Transverse colon (tissue), 4 donors: ENCODE measurements at regions not wholly inside any gene's neighbourhood (a gene's known extent, or its start where the extent isn't known, plus 50 kb on each side); places are given as distances from the start of the nearest gene placed in this dataset.
"Not testable (repeated sequence)": the region's sequence is repeated elsewhere in the genome, so short reads cannot be mapped to it uniquely, and the experiment has no call there.

Experiments
- DNase-seq: peaks from one replicate; pipeline ENCODE4 v3.0.0-alpha.2; 2019
- H3K27ac ChIP-seq, 4 donors: fragments of 200-600 bp; sonication (generic); 2 replicates each; pipeline ENCODE4 v1.5.1; 2016 to 2018; ENCODE audit warnings: inconsistent platforms in 4 of 4
- H3K27me3 ChIP-seq: fragments of 200-600 bp; sonication (generic); 2 replicates; pipeline ENCODE4 v1.5.1; 2017; ENCODE audit warnings: inconsistent platforms
- H3K36me3 ChIP-seq, 4 donors: fragments of 200-600 bp; sonication (generic); 2 replicates each; pipeline ENCODE4 v1.5.1; 2017 to 2019; ENCODE audit warnings: inconsistent platforms in 4 of 4
- H3K4me1 ChIP-seq, 4 donors: fragments of 200-600 bp; sonication (generic); 2 replicates each; pipeline ENCODE4 v1.5.1; 2017 to 2020; ENCODE audit warnings: inconsistent platforms in 4 of 4
- H3K4me3 ChIP-seq, 4 donors: fragments of 200-600 bp; sonication (generic); 1 replicate in 1 of 4; 2 replicates in 3 of 4; pipeline versions ENCODE4 v1.5.1 to v1.6.1; 2017 to 2019; ENCODE audit warnings: inconsistent platforms in 4 of 4
- H3K9me3 ChIP-seq, 2 donors: fragments of 200-600 bp; sonication (generic); 2 replicates each; pipeline ENCODE4 v1.5.1; 2017 to 2019; ENCODE audit warnings: inconsistent platforms in 2 of 2
- CTCF ChIP-seq, 5 experiments: fragments of 200-600 bp in 3 of 5; fragments of 450-650 bp in 2 of 5; sonication (generic) in 3 of 5; IDR thresholded peaks; 1 replicate in 2 of 5; 2 replicates in 3 of 5; pipeline ENCODE4 v1.5.1; 2016 to 2017; ENCODE audit warnings: antibody characterized with exemption in 5 of 5, inconsistent platforms in 3 of 5, mild to moderate bottlenecking in 2 of 5, moderate library complexity in 1 of 5
- EP300 ChIP-seq: sonication (generic); formaldehyde crosslinking; IDR thresholded peaks from one replicate; pipeline ENCODE4 v1.6.1; 2017; ENCODE audit warnings: antibody characterized with exemption, low read depth
- POLR2A ChIP-seq: fragments of 450-650 bp; IDR thresholded peaks from one replicate; pipeline ENCODE4 v1.6.1; 2016; ENCODE audit warnings: antibody characterized with exemption, mild to moderate bottlenecking, moderate library complexity
- POLR2AphosphoS5 ChIP-seq, 3 donors: sonication (generic); formaldehyde crosslinking; IDR thresholded peaks; one replicate each; pipeline ENCODE4 v1.6.1; 2016; ENCODE audit warnings: antibody characterized with exemption in 3 of 3
- WGBS, 2 donors: methylation state at CpG; one replicate each; pipeline ENCODE4 v1.1.5; 2018; ENCODE audit warnings: low coverage in 1 of 2; 5-methylcytosine and 5-hydroxymethylcytosine counted together
- in situ Hi-C, 4 donors: fragments of 200-750 bp; cut with MboI; loops; one replicate each; pipeline versions ENCODE4 v1.15.0 to v1.15.1; 2017; ENCODE audit warnings: low sequenced_read_pairs in 3 of 4, low pct_ligation_motif_present in 1 of 4, low pct_unique_long_range_greater_than_20kb in 1 of 4
- intact Hi-C: fragments of 100-400 bp; cut with DNase I; formaldehyde crosslinking; loops from one replicate; pipeline ENCODE4 v1.15.1; 2023; ENCODE audit warnings: low total_unique reads

GRCh38 chr12:89059721-89060541 is 292.4 kb downstream of the DUSP6 start:
- Histone ChIP-seq H3K27me3 (no peaks in the 10 kb centered on the region), H3K4me1 (peaks cover 0 to 12% (median 3%) of the 10 kb centered on the region in 4 donors), H3K9me3 (no peaks in the 10 kb centered on the region), H3K4me3 (no peak overlapping the region), H3K36me3 (no peaks in the 10 kb centered on the region), H3K27ac (no peak overlapping the region)
- whole genome bisulfite sequencing, 2 donors: 46 to 50% methylated on average over 9 of the region's 9 CpGs
- in situ Hi-C loops: loop anchor here in 3 of 4 donors (10.0 kb wide), 3 partner anchors 395 to 465 kb away; partner anchors contain the start of genes GALNT4 (in 1 of the 3) and POC1B (in 1 of the 3)
- DNase-seq: no peak
- intact Hi-C loops: no loop called here
- no peak for TF ChIP-seq POLR2AphosphoS5 (IDR thresholded peaks at IDR 0.05)
- no peak for TF ChIP-seq EP300
- TF ChIP-seq POLR2A: no peak
- no peak for TF ChIP-seq CTCF (IDR thresholded peaks at IDR 0.05)

GRCh38 chr12:89059056-89059455 is 293.2 kb downstream of the DUSP6 start:
- peaks cover 0 to 12% (median 3%) of the 10 kb centered on the region in 4 donors for H3K4me1 ChIP-seq
- no peaks in the 10 kb centered on the region for H3K36me3 ChIP-seq
- whole genome bisulfite sequencing, 2 donors: 88% methylated on average over 3 of the region's 3 CpGs; no CpG with 5 or more reads in 1 of the 2 donors
- DNase-seq: no peak
- intact Hi-C loops: no loop called here
- H3K27ac ChIP-seq: no peak overlapping the region
- TF ChIP-seq CTCF (IDR thresholded peaks at IDR 0.05) (no peak), POLR2A (no peak), EP300 (no peak), POLR2AphosphoS5 (IDR thresholded peaks at IDR 0.05) (no peak)
- no peaks in the 10 kb centered on the region for H3K27me3 ChIP-seq
- H3K4me3 ChIP-seq: no peak overlapping the region
- no peaks in the 10 kb centered on the region for H3K9me3 ChIP-seq
- in situ Hi-C loops: loop anchor here in 3 of 4 donors (10.0 kb wide), 3 partner anchors 396 to 466 kb away; partner anchors contain the start of genes GALNT4 (in 1 of the 3) and POC1B (in 1 of the 3)

GRCh38 chr12:89058402-89058801 is 293.9 kb downstream of the DUSP6 start:
- Histone ChIP-seq H3K9me3 (no peaks in the 10 kb centered on the region), H3K36me3 (no peaks in the 10 kb centered on the region), H3K4me3 (no peak overlapping the region), H3K27ac (peak overlapping the region in 1 of 4 donors; percentile 3), H3K4me1 (peaks cover 0 to 12% (median 3%) of the 10 kb centered on the region in 4 donors), H3K27me3 (no peaks in the 10 kb centered on the region)
- in situ Hi-C loops: loop anchor here in 3 of 4 donors (10.0 kb wide), 3 partner anchors 396 to 466 kb away; partner anchors contain the start of genes GALNT4 (in 1 of the 3) and POC1B (in 1 of the 3)
- DNase-seq: no peak
- intact Hi-C loops: no loop called here
- TF ChIP-seq CTCF (IDR thresholded peaks at IDR 0.05) (no peak), POLR2A (no peak), POLR2AphosphoS5 (IDR thresholded peaks at IDR 0.05) (no peak), EP300 (no peak)

- H3K27me3 ChIP-seq, H3K36me3 ChIP-seq, H3K4me3 ChIP-seq, H3K4me1 ChIP-seq, H3K27ac ChIP-seq, DNase-seq, H3K9me3 ChIP-seq: not testable (repeated sequence)
- intact Hi-C loops (loop anchor here (5.0 kb wide), 1 partner anchor 298 kb away; the partner anchor contains the start of gene DUSP6), in situ Hi-C loops (loop anchor here in 3 of 4 donors (10.0 kb wide), 3 partner anchors 401 to 471 kb away; partner anchors contain the start of genes GALNT4 (in 1 of the 3) and POC1B (in 1 of the 3))
- WGBS, 2 donors: 80 to 92% methylated on average over 2 to 4 of the region's 4 CpGs
Measured at GRCh38 chr12:89053817-89054216, 298.5 kb downstream of the DUSP6 start.
